ENCODE measurements at regions not wholly inside any gene's neighbourhood (a gene's known extent, or its start where the extent isn't known, plus 50 kb on each side); places are given as distances from the start of the nearest gene placed in this dataset.
"Not testable (repeated sequence)": the region's sequence is repeated elsewhere in the genome, so short reads cannot be mapped to it uniquely, and the experiment has no call there.

GRCh38 chr6:139520321-139520768 lies 145.9 kb upstream of the CITED2 start:
- DNase-seq (ENCODE audit: low read depth in 2 of 2, low spot score in 1 of 2), result no peak

GRCh38 chr6:139519571-139520031 lies 145.2 kb upstream of the CITED2 start:
- DNase-seq (ENCODE audit: low read depth in 2 of 2, low spot score in 1 of 2), result no peak

- DNase-seq (ENCODE audit: low read depth in 2 of 2, low spot score in 1 of 2), result no peak
These were observed 144.6 kb upstream of the CITED2 start for GRCh38 chr6:139519097-139519496.

- no peak for DNase-seq (ENCODE audit: low read depth in 2 of 2, low spot score in 1 of 2)
These were observed 144.2 kb upstream of the CITED2 start for GRCh38 chr6:139518556-139519091.

- not testable (repeated sequence) for DNase-seq (ENCODE audit: low read depth in 2 of 2, low spot score in 1 of 2)
These were observed 143.6 kb upstream of the CITED2 start for GRCh38 chr6:139517998-139518555.

GRCh38 chr6:139515511-139515910 lies 141.1 kb upstream of the CITED2 start:
- DNase-seq (ENCODE audit: low read depth in 2 of 2, low spot score in 1 of 2), result no peak

GRCh38 chr6:139514819-139515218 lies 140.4 kb upstream of the CITED2 start:
- no peak for DNase-seq (ENCODE audit: low read depth in 2 of 2, low spot score in 1 of 2)

GRCh38 chr6:139510040-139510790 lies 135.8 kb upstream of the CITED2 start:
- no peak for DNase-seq (ENCODE audit: low read depth in 2 of 2, low spot score in 1 of 2)

- no peak for DNase-seq (ENCODE audit: low read depth in 2 of 2, low spot score in 1 of 2)
These were observed 134.7 kb upstream of the CITED2 start for GRCh38 chr6:139509167-139509566.

- no peak for DNase-seq (ENCODE audit: low read depth in 2 of 2, low spot score in 1 of 2)
These were observed 134.1 kb upstream of the CITED2 start for GRCh38 chr6:139508576-139508975.

GRCh38 chr6:139508023-139508422 lies 133.6 kb upstream of the CITED2 start:
- DNase-seq (ENCODE audit: low read depth in 2 of 2, low spot score in 1 of 2), result no peak

- DNase-seq (ENCODE audit: low read depth in 2 of 2, low spot score in 1 of 2), result no peak
These were observed 126.5 kb upstream of the CITED2 start for GRCh38 chr6:139500977-139501376.

GRCh38 chr6:139498715-139499114 lies 124.3 kb upstream of the CITED2 start:
- DNase-seq (ENCODE audit: low read depth in 2 of 2, low spot score in 1 of 2), result no peak

GRCh38 chr6:139497345-139497961 lies 123.0 kb upstream of the CITED2 start:
- DNase-seq (ENCODE audit: low read depth in 2 of 2, low spot score in 1 of 2), result no peak

GRCh38 chr6:139496654-139497344 lies 122.4 kb upstream of the CITED2 start:
- no peak for DNase-seq (ENCODE audit: low read depth in 2 of 2, low spot score in 1 of 2)

GRCh38 chr6:139494376-139494990 lies 120.0 kb upstream of the CITED2 start:
- DNase-seq (ENCODE audit: low read depth in 2 of 2, low spot score in 1 of 2), result no peak

GRCh38 chr6:139490482-139490881 lies 116.0 kb upstream of the CITED2 start:
- no peak for DNase-seq (ENCODE audit: low read depth in 2 of 2, low spot score in 1 of 2)

- no peak for DNase-seq (ENCODE audit: low read depth in 2 of 2, low spot score in 1 of 2)
These were observed 112.0 kb upstream of the CITED2 start for GRCh38 chr6:139486476-139486799.

- no peak for DNase-seq (ENCODE audit: low read depth in 2 of 2, low spot score in 1 of 2)
These were observed 111.5 kb upstream of the CITED2 start for GRCh38 chr6:139485742-139486475.

- DNase-seq (ENCODE audit: low read depth in 2 of 2, low spot score in 1 of 2), result no peak
These were observed 110.7 kb upstream of the CITED2 start for GRCh38 chr6:139485185-139485584.

Measured in stimulated activated CD8-positive, alpha-beta memory T cell treated with anti-CD3 and anti-CD28 coated beads, Interleukin-4, amount 100 ng/mL, for 4 hours (primary cell).